SK-N-MC (cell line): ENCODE measurements at regions not wholly inside any gene's neighbourhood (a gene's known extent, or its start where the extent isn't known, plus 50 kb on each side); places are given as distances from the start of the nearest gene placed in this dataset.

Experiments used
- EZH2 ChIP-seq: fragments of 200-600 bp; sonication (generic); IDR thresholded peaks from one replicate; pipeline ENCODE4 v1.6.1; 2017; ENCODE audit warnings: antibody characterized with exemption
- FOXP2 ChIP-seq: optimal IDR thresholded peaks from 2 replicates; pipeline ENCODE3; 2011; ENCODE audit warnings: mild to moderate bottlenecking, moderate library complexity; ENCODE audit not compliant: insufficient read depth; ENCODE audit errors: extremely low read length, control extremely low read depth
- POLR2AphosphoS5 ChIP-seq: IDR thresholded peaks from 2 replicates; pipeline ENCODE4 v1.6.1; 2012; ENCODE audit warnings: mild to moderate bottlenecking, low read depth, low read length, borderline replicate concordance

- TF ChIP-seq EZH2 (no peak), POLR2AphosphoS5 (no peak), FOXP2 (no peak)
Observed at GRCh38 chr1:5105744-5106143, 451.3 kb downstream of the AJAP1 start.
